ENCODE measurements at regions not wholly inside any gene's neighbourhood (a gene's known extent, or its start where the extent isn't known, plus 50 kb on each side); places are given as distances from the start of the nearest gene placed in this dataset.

- TF ChIP-seq POLR2AphosphoS5 (IDR thresholded peaks at IDR 0.05; ENCODE audit: low read depth, low read length) (no peak), CTCF (IDR thresholded peaks at IDR 0.05 in 2 of 3, conservative IDR thresholded peaks at IDR 0.05 in 1 of 3; ENCODE audit: borderline replicate concordance in 1 of 3, insufficient read depth in 1 of 3, low read depth in 2 of 3, low read length in 2 of 3) (no peak), CBX3 (IDR thresholded peaks at IDR 0.05; ENCODE audit: low read depth) (no peak), CEBPB (IDR thresholded peaks at IDR 0.05; ENCODE audit: low read depth) (no peak), POLR2A (IDR thresholded peaks at IDR 0.05; ENCODE audit: borderline replicate concordance, extremely low read depth, insufficient read depth, insufficient read length) (no peak), ZFX (IDR thresholded peaks at IDR 0.05) (no peak), EZH2 (IDR thresholded peaks at IDR 0.05) (no peak), REST (IDR thresholded peaks at IDR 0.05; ENCODE audit: low read depth) (no peak), ZNF274 (IDR thresholded peaks at IDR 0.05; ENCODE audit: low read depth, low read length) (no peak), ZBTB33 (IDR thresholded peaks at IDR 0.05; ENCODE audit: extremely low read depth, insufficient replicate concordance, low read length) (no peak), SP1 (IDR thresholded peaks at IDR 0.05; ENCODE audit: low read depth) (no peak), ATF3 (IDR thresholded peaks at IDR 0.05) (no peak), MAX (IDR thresholded peaks at IDR 0.05) (no peak)
Observed at GRCh38 chr10:28429045-28429444, 103.9 kb upstream of the WAC start.
